Colonic mucosa (tissue), 4 donors: ENCODE measurements at regions not wholly inside any gene's neighbourhood (a gene's known extent, or its start where the extent isn't known, plus 50 kb on each side); places are given as distances from the start of the nearest gene placed in this dataset.

Experiments used
- DNase-seq: peaks from one replicate; pipeline ENCODE4 v3.0.0-alpha.2; 2020
- H3K27ac ChIP-seq: fragments of 200-600 bp; one replicate; pipeline ENCODE4 v1.8.0; 2021
- H3K27me3 ChIP-seq: fragments of 200-600 bp; one replicate; pipeline ENCODE4 v1.8.0; 2021
- H3K36me3 ChIP-seq: fragments of 200-600 bp; one replicate; pipeline ENCODE4 v1.8.0; 2021
- H3K4me1 ChIP-seq: fragments of 200-600 bp; one replicate; pipeline ENCODE4 v1.8.0; 2021; ENCODE audit warnings: mild to moderate bottlenecking
- H3K4me3 ChIP-seq: fragments of 200-600 bp; one replicate; pipeline ENCODE4 v1.8.0; 2021
- H3K9ac ChIP-seq, 2 donors: one replicate each; pipeline ENCODE4 v1.7.0; 2013; ENCODE audit warnings: control low read depth in 2 of 2, low read depth in 2 of 2, low read length in 2 of 2
- H3K9me3 ChIP-seq: fragments of 200-600 bp; one replicate; pipeline ENCODE4 v1.8.0; 2021
- CTCF ChIP-seq: fragments of 200-600 bp; IDR thresholded peaks from one replicate; pipeline ENCODE4 v1.8.0; 2022; ENCODE audit warnings: antibody characterized with exemption, mild to moderate bottlenecking
- intact Hi-C: fragments of 100-400 bp; cut with DNase I; formaldehyde crosslinking; loops from one replicate; pipeline ENCODE4 v1.14.1; 2022
- donor health status: healthy.
- donor health status: DM: no; HTN: no; CAD: no.
- donor health status: DM: no; HTN: no; CAD: no.

- no peak for TF ChIP-seq CTCF
- intact Hi-C loops: no loop called here
- Histone ChIP-seq H3K4me1 (no peaks in the 10 kb centered on the region), H3K27ac (no peak overlapping the region), H3K36me3 (no peaks in the 10 kb centered on the region), H3K9me3 (no peaks in the 10 kb centered on the region), H3K4me3 (no peak overlapping the region), H3K9ac (no peak overlapping the region), H3K27me3 (no peaks in the 10 kb centered on the region)
- no peak for DNase-seq
These were observed 52.0 kb upstream of the MBOAT2 start for GRCh38 chr2:9055471-9055870.

GRCh38 chr2:9053534-9053931, 50.0 kb upstream of the MBOAT2 start:
- Histone ChIP-seq H3K27ac (no peak overlapping the region), H3K36me3 (no peaks in the 10 kb centered on the region), H3K27me3 (no peaks in the 10 kb centered on the region), H3K4me1 (no peaks in the 10 kb centered on the region), H3K4me3 (no peak overlapping the region), H3K9me3 (no peaks in the 10 kb centered on the region), H3K9ac (no peak overlapping the region)
- no peak for TF ChIP-seq CTCF
- intact Hi-C loops: no loop called here
- no peak for DNase-seq
